ENCODE measurements at regions not wholly inside any gene's neighbourhood (a gene's known extent, or its start where the extent isn't known, plus 50 kb on each side); places are given as distances from the start of the nearest gene placed in this dataset.

GRCh38 chr2:239498981-239499634 lies 98.3 kb upstream of the HDAC4 start:
- TF ChIP-seq CTCF (IDR thresholded peaks at IDR 0.05 in 2 of 3, conservative IDR thresholded peaks at IDR 0.05 in 1 of 3; ENCODE audit: insufficient read depth in 2 of 3, low read depth in 1 of 3, low read length in 3 of 3) (no peak), STAG1 (CRISPR knock-in tag; IDR thresholded peaks at IDR 0.05; ENCODE audit: borderline replicate concordance) (no peak), BRF2 (IDR thresholded peaks at IDR 0.05; ENCODE audit: borderline replicate concordance, insufficient read depth, insufficient read length) (no peak)
